ENCODE measurements at regions not wholly inside any gene's neighbourhood (a gene's known extent, or its start where the extent isn't known, plus 50 kb on each side); places are given as distances from the start of the nearest gene placed in this dataset.

GRCh38 chr4:152021788-152022438, 261.1 kb upstream of the GATB start:
- no peak overlapping the region for H3K27ac ChIP-seq
- H3K36me3 ChIP-seq (replicated peaks): no peaks in the 10 kb centered on the region
- no peak for DNase-seq
- no peak for TF ChIP-seq CTCF (IDR thresholded peaks at IDR 0.05; ENCODE audit: low read depth, low read length, missing control alignments)
- H3K4me3 ChIP-seq (ENCODE audit: low read depth, low read length): no peak overlapping the region
- in situ Hi-C loops (cut with HindIII; ENCODE audit: low pct_ligation_motif_present, low sequenced_read_pairs): no loop called here
- H3K27me3 ChIP-seq (replicated peaks): no peaks in the 10 kb centered on the region

GRCh38 chr4:152020073-152020472, 259.3 kb upstream of the GATB start:
- DNase-seq: no peak
- H3K4me3 ChIP-seq (ENCODE audit: low read depth, low read length): no peak overlapping the region
- no peak overlapping the region for H3K27ac ChIP-seq
- H3K36me3 ChIP-seq (replicated peaks): no peaks in the 10 kb centered on the region
- H3K27me3 ChIP-seq (replicated peaks): no peaks in the 10 kb centered on the region
- TF ChIP-seq CTCF (IDR thresholded peaks at IDR 0.05; ENCODE audit: low read depth, low read length, missing control alignments): no peak
- in situ Hi-C loops (cut with HindIII; ENCODE audit: low pct_ligation_motif_present, low sequenced_read_pairs): no loop called here

- TF ChIP-seq CTCF (IDR thresholded peaks at IDR 0.05; ENCODE audit: low read depth, low read length, missing control alignments): no peak
- DNase-seq: no peak
- Histone ChIP-seq H3K36me3 (replicated peaks) (no peaks in the 10 kb centered on the region), H3K4me3 (ENCODE audit: low read depth, low read length) (no peak overlapping the region), H3K27me3 (replicated peaks) (no peaks in the 10 kb centered on the region), H3K27ac (no peak overlapping the region)
- in situ Hi-C loops (cut with HindIII; ENCODE audit: low pct_ligation_motif_present, low sequenced_read_pairs): no loop called here
Observed at GRCh38 chr4:152016303-152016620, 255.5 kb upstream of the GATB start.

GRCh38 chr4:152015597-152016302, 254.9 kb upstream of the GATB start:
- in situ Hi-C loops (cut with HindIII; ENCODE audit: low pct_ligation_motif_present, low sequenced_read_pairs): no loop called here
- H3K36me3 ChIP-seq (replicated peaks): no peaks in the 10 kb centered on the region
- H3K4me3 ChIP-seq (ENCODE audit: low read depth, low read length): no peak overlapping the region
- H3K27ac ChIP-seq: no peak overlapping the region
- DNase-seq: no peak
- TF ChIP-seq CTCF (IDR thresholded peaks at IDR 0.05; ENCODE audit: low read depth, low read length, missing control alignments): no peak
- no peaks in the 10 kb centered on the region for H3K27me3 ChIP-seq (replicated peaks)

- no peak for TF ChIP-seq CTCF (IDR thresholded peaks at IDR 0.05; ENCODE audit: low read depth, low read length, missing control alignments)
- DNase-seq: no peak
Observed at GRCh38 chr4:152014280-152014679, 253.5 kb upstream of the GATB start.

GRCh38 chr4:152011469-152011868, 250.7 kb upstream of the GATB start:
- no peak for DNase-seq
- Histone ChIP-seq H3K27ac (no peak overlapping the region), H3K27me3 (replicated peaks) (no peaks in the 10 kb centered on the region), H3K36me3 (replicated peaks) (no peaks in the 10 kb centered on the region), H3K4me3 (ENCODE audit: low read depth, low read length) (no peak overlapping the region)
- in situ Hi-C loops (cut with HindIII; ENCODE audit: low pct_ligation_motif_present, low sequenced_read_pairs): no loop called here
- TF ChIP-seq CTCF (IDR thresholded peaks at IDR 0.05; ENCODE audit: low read depth, low read length, missing control alignments): no peak

More at GRCh38 chr4:152014280-152014679, 253.5 kb upstream of the GATB start:
- Histone ChIP-seq H3K4me3 (ENCODE audit: low read depth, low read length) (no peak overlapping the region), H3K27ac (no peak overlapping the region), H3K36me3 (replicated peaks) (no peaks in the 10 kb centered on the region), H3K27me3 (replicated peaks) (no peaks in the 10 kb centered on the region)
- in situ Hi-C loops (cut with HindIII; ENCODE audit: low pct_ligation_motif_present, low sequenced_read_pairs): no loop called here
